ENCODE measurements at regions not wholly inside any gene's neighbourhood (a gene's known extent, or its start where the extent isn't known, plus 50 kb on each side); places are given as distances from the start of the nearest gene placed in this dataset.

- Mint-ChIP-seq H3K27me3 (ENCODE audit: insufficient read depth) (peaks cover 4% of the 10 kb centered on the region), H3K36me3 (ENCODE audit: low read depth) (no peaks in the 10 kb centered on the region), H3K27ac (no peak overlapping the region), H3K4me1 (ENCODE audit: low read depth) (no peaks in the 10 kb centered on the region), H3K4me3 (no peak overlapping the region), H3K9me3 (no peaks in the 10 kb centered on the region)
- DNase-seq (ENCODE audit: low spot score): no peak
- intact Hi-C loops (cut with micrococcal nuclease): no loop called here
Observed at GRCh38 chr15:29432191-29433049, 162.8 kb upstream of the NSMCE3 start.

- no peak overlapping the region for H3K4me3 Mint-ChIP-seq
- no peaks in the 10 kb centered on the region for H3K4me1 Mint-ChIP-seq (ENCODE audit: low read depth)
- intact Hi-C loops (cut with micrococcal nuclease): no loop called here
- no peaks in the 10 kb centered on the region for H3K9me3 Mint-ChIP-seq
- no peaks in the 10 kb centered on the region for H3K36me3 Mint-ChIP-seq (ENCODE audit: low read depth)
- peaks cover 4% of the 10 kb centered on the region for H3K27me3 Mint-ChIP-seq (ENCODE audit: insufficient read depth)
- no peak for DNase-seq (ENCODE audit: low spot score)
- no peak overlapping the region for H3K27ac Mint-ChIP-seq
Observed at GRCh38 chr15:29430831-29431230, 161.2 kb upstream of the NSMCE3 start.

- Mint-ChIP-seq H3K4me1 (ENCODE audit: low read depth) (no peaks in the 10 kb centered on the region), H3K27me3 (ENCODE audit: insufficient read depth) (peaks cover 3% of the 10 kb centered on the region), H3K27ac (no peak overlapping the region), H3K36me3 (ENCODE audit: low read depth) (no peaks in the 10 kb centered on the region), H3K9me3 (no peaks in the 10 kb centered on the region), H3K4me3 (no peak overlapping the region)
- no peak for DNase-seq (ENCODE audit: low spot score)
- intact Hi-C loops (cut with micrococcal nuclease): no loop called here
Observed at GRCh38 chr15:29430124-29430523, 160.5 kb upstream of the NSMCE3 start.

GRCh38 chr15:29429584-29429983, 160.0 kb upstream of the NSMCE3 start:
- H3K36me3 Mint-ChIP-seq (ENCODE audit: low read depth): no peaks in the 10 kb centered on the region
- no peaks in the 10 kb centered on the region for H3K27me3 Mint-ChIP-seq (ENCODE audit: insufficient read depth)
- intact Hi-C loops (cut with micrococcal nuclease): no loop called here
- DNase-seq (ENCODE audit: low spot score): no peak
- no peak overlapping the region for H3K27ac Mint-ChIP-seq
- H3K9me3 Mint-ChIP-seq: no peaks in the 10 kb centered on the region
- H3K4me3 Mint-ChIP-seq: no peak overlapping the region
- no peaks in the 10 kb centered on the region for H3K4me1 Mint-ChIP-seq (ENCODE audit: low read depth)

- no peak overlapping the region for H3K4me3 Mint-ChIP-seq
- H3K36me3 Mint-ChIP-seq (ENCODE audit: low read depth): no peaks in the 10 kb centered on the region
- no peak overlapping the region for H3K27ac Mint-ChIP-seq
- no peak for DNase-seq (ENCODE audit: low spot score)
- H3K9me3 Mint-ChIP-seq: no peaks in the 10 kb centered on the region
- intact Hi-C loops (cut with micrococcal nuclease): no loop called here
- no peaks in the 10 kb centered on the region for H3K27me3 Mint-ChIP-seq (ENCODE audit: insufficient read depth)
- H3K4me1 Mint-ChIP-seq (ENCODE audit: low read depth): no peaks in the 10 kb centered on the region
Observed at GRCh38 chr15:29428925-29429573, 159.4 kb upstream of the NSMCE3 start.

- no peaks in the 10 kb centered on the region for H3K9me3 Mint-ChIP-seq
- no peak overlapping the region for H3K4me3 Mint-ChIP-seq
- intact Hi-C loops (cut with micrococcal nuclease): no loop called here
Observed at GRCh38 chr15:29425864-29426263, 156.2 kb upstream of the NSMCE3 start.

GRCh38 chr15:29424118-29424517, 154.5 kb upstream of the NSMCE3 start:
- no peaks in the 10 kb centered on the region for H3K27me3 Mint-ChIP-seq (ENCODE audit: insufficient read depth)
- intact Hi-C loops (cut with micrococcal nuclease): no loop called here
- no peak overlapping the region for H3K27ac Mint-ChIP-seq
- no peak for DNase-seq (ENCODE audit: low spot score)
- no peak overlapping the region for H3K4me3 Mint-ChIP-seq
- no peaks in the 10 kb centered on the region for H3K9me3 Mint-ChIP-seq
- H3K36me3 Mint-ChIP-seq (ENCODE audit: low read depth): no peaks in the 10 kb centered on the region
- no peaks in the 10 kb centered on the region for H3K4me1 Mint-ChIP-seq (ENCODE audit: low read depth)

More at GRCh38 chr15:29425864-29426263, 156.2 kb upstream of the NSMCE3 start:
- no peak overlapping the region for H3K27ac Mint-ChIP-seq
- H3K4me1 Mint-ChIP-seq (ENCODE audit: low read depth): no peaks in the 10 kb centered on the region
- H3K36me3 Mint-ChIP-seq (ENCODE audit: low read depth): no peaks in the 10 kb centered on the region
- no peak for DNase-seq (ENCODE audit: low spot score)
- H3K27me3 Mint-ChIP-seq (ENCODE audit: insufficient read depth): no peaks in the 10 kb centered on the region

- Mint-ChIP-seq H3K27me3 (ENCODE audit: insufficient read depth) (no peaks in the 10 kb centered on the region), H3K4me3 (no peak overlapping the region), H3K36me3 (ENCODE audit: low read depth) (no peaks in the 10 kb centered on the region), H3K4me1 (ENCODE audit: low read depth) (no peaks in the 10 kb centered on the region), H3K9me3 (no peaks in the 10 kb centered on the region), H3K27ac (no peak overlapping the region)
- intact Hi-C loops (cut with micrococcal nuclease): no loop called here
- DNase-seq (ENCODE audit: low spot score): no peak
Observed at GRCh38 chr15:29422606-29423005, 153.0 kb upstream of the NSMCE3 start.

GRCh38 chr15:29420188-29420587, 150.6 kb upstream of the NSMCE3 start:
- Mint-ChIP-seq H3K4me3 (no peak overlapping the region), H3K27me3 (ENCODE audit: insufficient read depth) (no peaks in the 10 kb centered on the region), H3K27ac (no peak overlapping the region), H3K9me3 (no peaks in the 10 kb centered on the region), H3K4me1 (ENCODE audit: low read depth) (no peaks in the 10 kb centered on the region), H3K36me3 (ENCODE audit: low read depth) (no peaks in the 10 kb centered on the region)
- intact Hi-C loops (cut with micrococcal nuclease): no loop called here
- DNase-seq (ENCODE audit: low spot score): no peak

GRCh38 chr15:29418931-29419330, 149.3 kb upstream of the NSMCE3 start:
- H3K4me1 Mint-ChIP-seq (ENCODE audit: low read depth): no peaks in the 10 kb centered on the region
- DNase-seq (ENCODE audit: low spot score): no peak
- intact Hi-C loops (cut with micrococcal nuclease): no loop called here
- H3K27ac Mint-ChIP-seq: no peak overlapping the region
- no peak overlapping the region for H3K4me3 Mint-ChIP-seq
- no peaks in the 10 kb centered on the region for H3K9me3 Mint-ChIP-seq
- peaks cover 2% of the 10 kb centered on the region for H3K27me3 Mint-ChIP-seq (ENCODE audit: insufficient read depth)
- H3K36me3 Mint-ChIP-seq (ENCODE audit: low read depth): no peaks in the 10 kb centered on the region

- intact Hi-C loops (cut with micrococcal nuclease): no loop called here
- Mint-ChIP-seq H3K27me3 (ENCODE audit: insufficient read depth) (peaks cover 2% of the 10 kb centered on the region), H3K4me1 (ENCODE audit: low read depth) (no peaks in the 10 kb centered on the region), H3K27ac (no peak overlapping the region), H3K4me3 (no peak overlapping the region), H3K36me3 (ENCODE audit: low read depth) (no peaks in the 10 kb centered on the region), H3K9me3 (no peaks in the 10 kb centered on the region)
- no peak for DNase-seq (ENCODE audit: low spot score)
Observed at GRCh38 chr15:29418178-29418577, 148.6 kb upstream of the NSMCE3 start.

GRCh38 chr15:29411299-29411698, 141.7 kb upstream of the NSMCE3 start:
- Mint-ChIP-seq H3K36me3 (ENCODE audit: low read depth) (no peaks in the 10 kb centered on the region), H3K4me1 (ENCODE audit: low read depth) (no peaks in the 10 kb centered on the region), H3K27ac (no peak overlapping the region), H3K27me3 (ENCODE audit: insufficient read depth) (peaks cover 2% of the 10 kb centered on the region), H3K4me3 (no peak overlapping the region), H3K9me3 (no peaks in the 10 kb centered on the region)
- intact Hi-C loops (cut with micrococcal nuclease): no loop called here
- DNase-seq (ENCODE audit: low spot score): no peak

- intact Hi-C loops (cut with micrococcal nuclease): no loop called here
- no peaks in the 10 kb centered on the region for H3K4me1 Mint-ChIP-seq (ENCODE audit: low read depth)
- H3K36me3 Mint-ChIP-seq (ENCODE audit: low read depth): no peaks in the 10 kb centered on the region
- no peaks in the 10 kb centered on the region for H3K9me3 Mint-ChIP-seq
- peaks cover 2% of the 10 kb centered on the region for H3K27me3 Mint-ChIP-seq (ENCODE audit: insufficient read depth)
- no peak overlapping the region for H3K27ac Mint-ChIP-seq
- DNase-seq (ENCODE audit: low spot score): no peak
- no peak overlapping the region for H3K4me3 Mint-ChIP-seq
Observed at GRCh38 chr15:29410338-29410737, 140.7 kb upstream of the NSMCE3 start.
